K562 (cell line): ENCODE measurements at regions not wholly inside any gene's neighbourhood (a gene's known extent, or its start where the extent isn't known, plus 50 kb on each side); places are given as distances from the start of the nearest gene placed in this dataset.
A peak's percentile ranks its signal among the peaks of the same experiment; 100 is the strongest.

Experiments
- ATAC-seq: fragments of 200-7000 bp; cut with Tn5 transposase; 3 replicates; pipeline ENCODE4 v1.9.1; 2020; ENCODE audit warnings: moderate library complexity
- BruUV-seq: library from RNA; stranded (reverse); fragments of 400-500 nt; replicated peaks from 2 replicates; lab custom pipeline; 2021; lab: Mats Ljungman, UMichigan
- CTCF ChIA-PET: fragments of 300-600 bp; formaldehyde crosslinking; extraction: SDS; loops from one replicate; lab custom pipeline; 2021; ENCODE audit warnings: low intra/inter-chr PET ratio; lab: Yijun Ruan, JAX
- POLR2A ChIA-PET: fragments of 300-600, 350-650 bp; sonication (Branson Sonifier 250); formaldehyde crosslinking; extraction: SDS; loops from one replicate; lab custom pipeline; 2021; ENCODE audit warnings: antibody characterized with exemption, inconsistent platforms; lab: Yijun Ruan, JAX
- DNase-seq, 4 experiments: peaks; one replicate each; pipeline versions ENCODE4 v3.0.0 to v3.0.0-alpha.2; 2011 to 2018; ENCODE audit warnings: low spot score in 3 of 4, mixed read lengths in 3 of 4; ENCODE audit errors: extremely low read depth in 1 of 4
- FAIRE-seq: peaks from 2 replicates; lab custom pipeline; 2011; peaks lifted over from hg19 to GRCh38; lab: Jason Lieb, UNC
- H2AFZ ChIP-seq: 2 replicates; pipeline ENCODE4 v1.6.0; 2011; ENCODE audit warnings: low read depth, low read length, control low read depth, inconsistent platforms
- H3K27ac ChIP-seq: fragments of 200-600 bp; 3 replicates; pipeline ENCODE4 v1.8.0; 2011; ENCODE audit warnings: low read depth, mild to moderate bottlenecking, control low read depth, inconsistent platforms, low read length, moderate library complexity, mixed read lengths; ENCODE audit errors: extremely low read depth
- H3K27me3 ChIP-seq, 2 experiments: fragments of 300-600 bp in 1 of 2; 2 replicates in 1 of 2; 3 replicates in 1 of 2; pipeline versions ENCODE4 v1.6.0 to v1.8.0; 2011; ENCODE audit warnings: inconsistent platforms in 2 of 2, low read length in 2 of 2, mild to moderate bottlenecking in 1 of 2, mixed read lengths in 1 of 2, moderate library complexity in 1 of 2; ENCODE audit not compliant: control insufficient read depth in 2 of 2, insufficient read depth in 2 of 2
- H3K36me3 ChIP-seq: fragments of 300-600 bp; 3 replicates; pipeline ENCODE4 v1.8.0; 2011; ENCODE audit warnings: mild to moderate bottlenecking, low read length, inconsistent platforms; ENCODE audit not compliant: control insufficient read depth, insufficient read depth
- H3K4me1 ChIP-seq, 2 experiments: fragments of 200-600 bp in 1 of 2; replicated peaks in 1 of 2; 2 replicates in 1 of 2; 3 replicates in 1 of 2; pipeline versions ENCODE4 v1.5.1 to v1.8.0; 2011; ENCODE audit warnings: inconsistent platforms in 2 of 2, low read length in 2 of 2, mild to moderate bottlenecking in 1 of 2, mixed read lengths in 1 of 2, moderate library complexity in 1 of 2; ENCODE audit not compliant: control insufficient read depth in 2 of 2, insufficient read depth in 2 of 2
- H3K4me2 ChIP-seq: 2 replicates; pipeline ENCODE4 v1.6.1; 2011; ENCODE audit warnings: low read length, control low read depth, inconsistent platforms, mixed read lengths; ENCODE audit not compliant: insufficient read depth
- H3K4me3 ChIP-seq: fragments of 200-600 bp; sonication (generic), shearing (Covaris generic); 2 replicates; pipeline ENCODE4 v1.5.1; 2016; ENCODE audit warnings: control low read depth, inconsistent platforms
- H3K79me2 ChIP-seq: fragments of 200-600 bp; 3 replicates; pipeline ENCODE4 v1.8.0; 2011; ENCODE audit warnings: low read length, inconsistent platforms; ENCODE audit not compliant: control insufficient read depth, insufficient read depth
- H3K9ac ChIP-seq, 2 experiments: 2 replicates each; pipeline versions ENCODE4 v1.6.0 to v1.6.1; 2011; ENCODE audit warnings: low read depth in 2 of 2, low read length in 2 of 2, control low read depth in 1 of 2, inconsistent platforms in 1 of 2, mild to moderate bottlenecking in 1 of 2, mixed read lengths in 1 of 2; ENCODE audit not compliant: insufficient read depth in 1 of 2
- H3K9me1 ChIP-seq: one replicate; pipeline ENCODE4 v1.6.0; 2011; ENCODE audit warnings: inconsistent platforms, mild to moderate bottlenecking, low read length, moderate library complexity; ENCODE audit not compliant: control insufficient read depth, insufficient read depth
- H3K9me3 ChIP-seq: replicated peaks from 2 replicates; pipeline ENCODE4 v1.5.1; 2011; ENCODE audit warnings: low read depth, low read length, inconsistent platforms; ENCODE audit not compliant: control insufficient read depth, insufficient read depth
- H4K20me1 ChIP-seq: replicated peaks from 2 replicates; pipeline ENCODE4 v1.6.1; 2011; ENCODE audit warnings: low read length, inconsistent platforms, mixed read lengths; ENCODE audit not compliant: control insufficient read depth, insufficient read depth
- KLF10 ChIP-seq: fragments of 250-450 bp; sonication (Bioruptor Pico); IDR thresholded peaks from 2 replicates; pipeline ENCODE4 v1.6.1; 2021; ENCODE audit warnings: matching md5 sums
- PHF21A ChIP-seq: fragments of 450-650 bp; IDR thresholded peaks from 2 replicates; pipeline ENCODE4 v1.6.1; 2017; ENCODE audit warnings: low read depth, borderline replicate concordance
- RAD21 ChIP-seq, 2 experiments: fragments of 250-450 bp in 1 of 2; fragments of 450-650 bp in 1 of 2; sonication (Bioruptor Pico) in 1 of 2; formaldehyde crosslinking in 1 of 2; IDR thresholded peaks in 1 of 2; conservative IDR thresholded peaks in 1 of 2; 2 replicates each; pipeline versions ENCODE4 v1.4.0 to v1.8.0; 2020 to 2022; ENCODE audit warnings: mild to moderate bottlenecking in 2 of 2, moderate library complexity in 1 of 2
- WGBS: fragments of 100-300 bp; shearing (Covaris generic); methylation state at CpG from one replicate; pipeline ENCODE4 v1.1.6; 2016; ENCODE audit warnings: low coverage, mixed read lengths; ENCODE audit not compliant: insufficient coverage; ENCODE audit errors: missing lambda C conversion rate; 5-methylcytosine and 5-hydroxymethylcytosine counted together
- in situ Hi-C: fragments of 300-500 bp; cut with MboI; formaldehyde crosslinking; loops from 4 replicates; pipeline ENCODE4 v1.15.0; 2018; ENCODE audit warnings: inconsistent platforms, mixed read lengths
- intact Hi-C: fragments of 100-400 bp; cut with micrococcal nuclease; formaldehyde crosslinking; loops from 2 replicates; pipeline ENCODE4 v1.14.2; 2022
- TF ChIP-seq, protein P1 (sequence below), 2 experiments: fragments of 450-650 bp in 1 of 2; sonication (generic) in 1 of 2; formaldehyde crosslinking; conservative IDR thresholded peaks; 2 replicates each; pipeline versions ENCODE4 v1.4.0 to v1.8.1; 2020 to 2022; ENCODE audit warnings: mild to moderate bottlenecking in 1 of 2, missing genetic modification reagents in 1 of 2
- TF ChIP-seq, protein P2 (sequence below), 3 experiments: IDR thresholded peaks in 2 of 3; conservative IDR thresholded peaks in 1 of 3; 2 replicates each; pipeline ENCODE4 v1.5.1; 2011 to 2012; ENCODE audit warnings: low read length in 3 of 3, mild to moderate bottlenecking in 3 of 3, control low read depth in 2 of 3, improper control_type of control experiment in 1 of 3, inconsistent platforms in 1 of 3, low read depth in 1 of 3, mixed read lengths in 1 of 3, moderate library complexity in 1 of 3; ENCODE audit not compliant: insufficient read depth in 2 of 3

DNA sequence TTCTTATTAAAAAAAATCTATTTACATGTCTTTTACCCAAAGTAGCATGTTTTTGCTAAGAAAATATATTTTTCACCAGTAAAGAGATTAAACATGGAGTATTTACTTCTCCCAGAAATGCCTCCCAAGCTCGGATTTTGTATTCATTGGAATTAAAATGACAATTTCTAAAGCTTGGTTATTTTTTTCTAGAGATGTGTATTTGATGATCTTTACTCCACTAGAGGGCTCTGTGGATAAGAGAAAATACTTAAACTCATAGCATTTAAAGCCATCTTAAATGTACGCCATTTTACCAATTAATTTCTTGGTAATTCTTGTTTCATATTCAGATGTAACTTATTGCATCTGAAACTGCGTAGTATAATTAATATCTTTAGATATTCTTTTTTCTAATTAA lies 461.4 kb downstream of the GALR1 start:
- Histone ChIP-seq H3K36me3 (no peaks in the 10 kb centered on the region), H3K27me3 (no peaks in the 10 kb centered on the region), H3K4me1 (no peaks in the 10 kb centered on the region), H3K9me1 (no peaks in the 10 kb centered on the region), H3K4me3 (no peak overlapping the region), H2AFZ (no peak overlapping the region), H3K4me2 (no peak overlapping the region), H3K27ac (no peak overlapping the region), H3K9ac (no peak overlapping the region), H3K79me2 (no peaks in the 10 kb centered on the region), H4K20me1 (no peaks in the 10 kb centered on the region), H3K9me3 (no peaks in the 10 kb centered on the region)
- intact Hi-C loops: no loop called here
- ChIA-PET POLR2A (no interaction called here), CTCF (no interaction called here)
- TF ChIP-seq PHF21A: no peak
- TF ChIP-seq, protein P1, sequence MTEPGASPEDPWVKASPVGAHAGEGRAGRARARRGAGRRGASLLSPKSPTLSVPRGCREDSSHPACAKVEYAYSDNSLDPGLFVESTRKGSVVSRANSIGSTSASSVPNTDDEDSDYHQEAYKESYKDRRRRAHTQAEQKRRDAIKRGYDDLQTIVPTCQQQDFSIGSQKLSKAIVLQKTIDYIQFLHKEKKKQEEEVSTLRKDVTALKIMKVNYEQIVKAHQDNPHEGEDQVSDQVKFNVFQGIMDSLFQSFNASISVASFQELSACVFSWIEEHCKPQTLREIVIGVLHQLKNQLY (CRISPR knock-in tag; conservative IDR thresholded peaks at IDR 0.05): no peak
- peak in 1 of 2 experiments; percentile 7; a peak in 1 of 4 replicates for TF ChIP-seq RAD21 (CRISPR knock-in tag; conservative IDR thresholded peaks at IDR 0.05 in 1 of 2, IDR thresholded peaks at IDR 0.05 in 1 of 2)
- no peak for TF ChIP-seq KLF10 (CRISPR knock-in tag)
- TF ChIP-seq, protein P2, sequence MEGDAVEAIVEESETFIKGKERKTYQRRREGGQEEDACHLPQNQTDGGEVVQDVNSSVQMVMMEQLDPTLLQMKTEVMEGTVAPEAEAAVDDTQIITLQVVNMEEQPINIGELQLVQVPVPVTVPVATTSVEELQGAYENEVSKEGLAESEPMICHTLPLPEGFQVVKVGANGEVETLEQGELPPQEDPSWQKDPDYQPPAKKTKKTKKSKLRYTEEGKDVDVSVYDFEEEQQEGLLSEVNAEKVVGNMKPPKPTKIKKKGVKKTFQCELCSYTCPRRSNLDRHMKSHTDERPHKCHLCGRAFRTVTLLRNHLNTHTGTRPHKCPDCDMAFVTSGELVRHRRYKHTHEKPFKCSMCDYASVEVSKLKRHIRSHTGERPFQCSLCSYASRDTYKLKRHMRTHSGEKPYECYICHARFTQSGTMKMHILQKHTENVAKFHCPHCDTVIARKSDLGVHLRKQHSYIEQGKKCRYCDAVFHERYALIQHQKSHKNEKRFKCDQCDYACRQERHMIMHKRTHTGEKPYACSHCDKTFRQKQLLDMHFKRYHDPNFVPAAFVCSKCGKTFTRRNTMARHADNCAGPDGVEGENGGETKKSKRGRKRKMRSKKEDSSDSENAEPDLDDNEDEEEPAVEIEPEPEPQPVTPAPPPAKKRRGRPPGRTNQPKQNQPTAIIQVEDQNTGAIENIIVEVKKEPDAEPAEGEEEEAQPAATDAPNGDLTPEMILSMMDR (IDR thresholded peaks at IDR 0.05 in 2 of 3, conservative IDR thresholded peaks at IDR 0.05 in 1 of 3; ENCODE audit: insufficient read depth in 2 of 3, low read depth in 1 of 3, low read length in 3 of 3): peak in 1 of 3 experiments; percentile 26; a peak in 1 of 6 replicates
- DNase-seq (peak in 1 of 4 experiments; percentile 3), FAIRE-seq (no peak), ATAC-seq (no peak)
- WGBS: 0% methylated on average over 3 of the region's 3 CpGs
- BruUV-seq: no TSS peak
- in situ Hi-C loops: no loop called here
